B cell (primary cell): ENCODE measurements at regions not wholly inside any gene's neighbourhood (a gene's known extent, or its start where the extent isn't known, plus 50 kb on each side); places are given as distances from the start of the nearest gene placed in this dataset.

Experiments used
- ATAC-seq: fragments of 200-7000 bp; cut with Tn5 transposase; one replicate; pipeline ENCODE4 v1.10.0; 2021; ENCODE audit warnings: low read depth, mild to moderate bottlenecking, moderate number of reproducible peaks, moderate library complexity
- CTCF ChIA-PET: fragments of 350-600 bp; sonication (Branson Sonifier 250); formaldehyde crosslinking; loops from one replicate; lab custom pipeline; 2021; ENCODE audit warnings: antibody characterized with exemption, inconsistent platforms; lab: Charles Lee
- POLR2A ChIA-PET: fragments of 350-600 bp; sonication (Branson Sonifier 250); formaldehyde crosslinking; loops from one replicate; lab custom pipeline; 2021; ENCODE audit warnings: antibody characterized with exemption; lab: Charles Lee
- DNase-seq: peaks from one replicate; pipeline ENCODE4 v3.0.0; 2013
- H2AFZ ChIP-seq: 2 replicates; pipeline ENCODE4 v1.6.1; 2012; ENCODE audit warnings: mild to moderate bottlenecking, low read depth, low read length; ENCODE audit not compliant: insufficient read depth, poor library complexity, severe bottlenecking
- H3K27ac ChIP-seq, 2 donors: 1 replicate in 1 of 2; 2 replicates in 1 of 2; pipeline ENCODE4 v1.5.1; 2012 to 2013; ENCODE audit warnings: low read length in 2 of 2, mild to moderate bottlenecking in 2 of 2, moderate library complexity in 1 of 2
- H3K27me3 ChIP-seq, 4 experiments: fragments of 200-600 bp in 1 of 4; sonication (generic) in 1 of 4; replicated peaks in 1 of 4; 1 replicate in 2 of 4; 2 replicates in 2 of 4; pipeline versions ENCODE4 v1.6.1 to v1.7.0; 2013 to 2016; ENCODE audit warnings: low read length in 3 of 4, mild to moderate bottlenecking in 2 of 4, mixed read lengths in 1 of 4, moderate library complexity in 1 of 4; ENCODE audit not compliant: insufficient read depth in 4 of 4, control insufficient read depth in 3 of 4; ENCODE audit errors: control extremely low read depth in 1 of 4
- H3K36me3 ChIP-seq, 2 experiments: replicated peaks in 1 of 2; 1 replicate in 1 of 2; 2 replicates in 1 of 2; pipeline versions ENCODE4 v1.6.1 to v1.7.1; 2013; ENCODE audit warnings: low read length in 1 of 2; ENCODE audit not compliant: insufficient read depth in 2 of 2, control insufficient read depth in 1 of 2; ENCODE audit errors: control extremely low read depth in 1 of 2, extremely low read depth in 1 of 2
- H3K4me1 ChIP-seq, 2 donors: fragments of 200-600 bp in 1 of 2; sonication (generic) in 1 of 2; 1 replicate in 1 of 2; 2 replicates in 1 of 2; pipeline versions ENCODE4 v1.5.1 to v1.6.1; 2013 to 2017; ENCODE audit warnings: low read length in 2 of 2; ENCODE audit not compliant: control insufficient read depth in 2 of 2, insufficient read depth in 2 of 2
- H3K4me2 ChIP-seq: replicated peaks from 2 replicates; pipeline ENCODE3; 2012; ENCODE audit warnings: mild to moderate bottlenecking, low read depth, low read length; ENCODE audit not compliant: poor library complexity, severe bottlenecking
- H3K4me3 ChIP-seq, 5 experiments: fragments of 200-600 bp in 1 of 5; sonication (generic) in 1 of 5; 1 replicate in 3 of 5; 2 replicates in 2 of 5; pipeline versions ENCODE4 v1.5.1 to v1.7.0; 2011 to 2016; ENCODE audit warnings: low read length in 4 of 5, mild to moderate bottlenecking in 4 of 5, low read depth in 2 of 5, control low read depth in 1 of 5, moderate library complexity in 1 of 5; ENCODE audit not compliant: insufficient read depth in 1 of 5; ENCODE audit errors: control extremely low read depth in 1 of 5, extremely low read depth in 1 of 5
- H3K79me2 ChIP-seq: fragments of 200-600 bp; sonication (generic); one replicate; pipeline ENCODE4 v1.6.0; 2016; ENCODE audit warnings: low read length; ENCODE audit not compliant: control insufficient read depth, insufficient read depth
- H3K9ac ChIP-seq: fragments of 200-600 bp; sonication (generic); 2 replicates; pipeline ENCODE4 v1.6.1; 2017; ENCODE audit warnings: mild to moderate bottlenecking, low read length, moderate library complexity
- H3K9me3 ChIP-seq, 3 donors: one replicate each; pipeline versions ENCODE4 v1.6.1 to v1.7.1; 2013; ENCODE audit warnings: low read length in 2 of 3; ENCODE audit not compliant: control insufficient read depth in 2 of 3, insufficient read depth in 1 of 3; ENCODE audit errors: control extremely low read depth in 1 of 3
- H4K20me1 ChIP-seq: 2 replicates; pipeline ENCODE4 v1.6.0; 2012; ENCODE audit warnings: mild to moderate bottlenecking, low read length; ENCODE audit not compliant: insufficient read depth, control insufficient read depth, poor library complexity, severe bottlenecking
- H3K27ac Mint-ChIP-seq: one replicate; pipeline ENCODE4 v1.8.0; 2021; ENCODE audit warnings: mixed read lengths
- H3K27me3 Mint-ChIP-seq: one replicate; pipeline ENCODE4 v1.8.0; 2021; ENCODE audit warnings: mixed read lengths
- H3K4me1 Mint-ChIP-seq: one replicate; pipeline ENCODE4 v1.8.0; 2021; ENCODE audit warnings: mixed read lengths
- H3K4me3 Mint-ChIP-seq: one replicate; pipeline ENCODE4 v1.8.0; 2021; ENCODE audit warnings: mixed read lengths
- H3K9me3 Mint-ChIP-seq: one replicate; pipeline ENCODE4 v1.8.0; 2022; ENCODE audit warnings: mixed read lengths; ENCODE audit not compliant: insufficient read depth
- CTCF ChIP-seq: fragments of 200-600 bp; IDR thresholded peaks from one replicate; pipeline ENCODE4 v1.8.0; 2022; ENCODE audit warnings: antibody characterized with exemption, mild to moderate bottlenecking
- EZH2 ChIP-seq: IDR thresholded peaks from 2 replicates; pipeline ENCODE4 v1.6.1; 2012; ENCODE audit warnings: borderline replicate concordance, low read depth, mild to moderate bottlenecking, moderate library complexity, low read length; ENCODE audit not compliant: insufficient read depth, poor library complexity, severe bottlenecking
- WGBS: methylation state at CpG from one replicate; pipeline ENCODE4 v1.1.5; 2013; ENCODE audit warnings: missing lambda C conversion rate; ENCODE audit not compliant: insufficient coverage; 5-methylcytosine and 5-hydroxymethylcytosine counted together
- intact Hi-C: fragments of 100-400 bp; cut with micrococcal nuclease; formaldehyde crosslinking; loops from one replicate; pipeline ENCODE4 v1.10.0; 2022

DNA sequence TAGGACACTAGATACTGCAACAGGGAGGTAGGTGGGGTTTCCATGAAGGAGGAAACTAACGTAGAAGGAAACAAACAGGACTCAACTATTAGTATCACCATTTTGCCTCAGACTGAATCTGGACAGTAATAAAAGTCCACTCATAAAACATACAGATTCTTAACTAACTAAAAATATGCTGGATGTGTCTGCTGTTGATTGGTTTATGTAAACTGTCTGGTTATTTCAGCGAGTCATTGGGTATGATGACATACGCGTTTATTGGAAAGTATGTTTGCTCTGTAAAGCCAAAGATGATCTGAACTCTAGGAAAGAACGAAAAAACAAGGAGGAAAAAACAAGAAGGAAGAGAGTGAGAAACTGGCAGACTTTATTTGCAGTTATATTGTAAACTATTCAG lies 1816.1 kb upstream of the LRRTM1 start:
- Mint-ChIP-seq H3K27me3 (no peaks in the 10 kb centered on the region), H3K4me1 (no peaks in the 10 kb centered on the region), H3K9me3 (peaks cover 2% of the 10 kb centered on the region), H3K4me3 (no peak overlapping the region), H3K27ac (no peak overlapping the region)
- Histone ChIP-seq H4K20me1 (no peaks in the 10 kb centered on the region), H3K4me3 (no peak overlapping the region), H3K79me2 (no peaks in the 10 kb centered on the region), H3K36me3 (no peaks in the 10 kb centered on the region), H3K9me3 (no peaks in the 10 kb centered on the region), H2AFZ (no peak overlapping the region), H3K4me2 (no peak overlapping the region), H3K27me3 (no peaks in the 10 kb centered on the region), H3K9ac (no peak overlapping the region), H3K27ac (no peak overlapping the region), H3K4me1 (no peaks in the 10 kb centered on the region)
- ATAC-seq (no peak), DNase-seq (no peak)
- ChIA-PET CTCF (no interaction called here), POLR2A (no interaction called here)
- intact Hi-C loops: no loop called here
- 100% methylated on average over 3 of the region's 5 CpGs for WGBS
- no peak for TF ChIP-seq CTCF
- no peak for TF ChIP-seq EZH2

- Histone ChIP-seq H3K4me2 (no peak overlapping the region), H3K4me3 (no peak overlapping the region), H3K79me2 (no peaks in the 10 kb centered on the region), H3K27me3 (no peaks in the 10 kb centered on the region), H4K20me1 (no peaks in the 10 kb centered on the region), H3K27ac (no peak overlapping the region), H2AFZ (no peak overlapping the region), H3K9me3 (no peaks in the 10 kb centered on the region), H3K36me3 (no peaks in the 10 kb centered on the region), H3K4me1 (no peaks in the 10 kb centered on the region), H3K9ac (no peak overlapping the region)
- no peaks in the 10 kb centered on the region for H3K4me1 Mint-ChIP-seq
- ChIA-PET CTCF (no interaction called here), POLR2A (no interaction called here)
- 57% methylated on average over 1 of the region's 2 CpGs for WGBS
- no peaks in the 10 kb centered on the region for H3K27me3 Mint-ChIP-seq
- no peak for TF ChIP-seq CTCF
- TF ChIP-seq EZH2: no peak
- H3K9me3 Mint-ChIP-seq: peaks cover 2% of the 10 kb centered on the region
- DNase-seq (no peak), ATAC-seq (no peak)
- intact Hi-C loops: no loop called here
- no peak overlapping the region for H3K4me3 Mint-ChIP-seq
- no peak overlapping the region for H3K27ac Mint-ChIP-seq
Measured at GRCh38 chr2:82120115-82120514, 1815.6 kb upstream of the LRRTM1 start.
